KOPT-K1 (cell line): ENCODE measurements at regions not wholly inside any gene's neighbourhood (a gene's known extent, or its start where the extent isn't known, plus 50 kb on each side); places are given as distances from the start of the nearest gene placed in this dataset.
"Not testable (repeated sequence)": the region's sequence is repeated elsewhere in the genome, so short reads cannot be mapped to it uniquely, and the experiment has no call there.

Experiments used
- H3K27ac ChIP-seq: fragments of 200-600 bp; sonication (generic); 2 replicates; pipeline ENCODE4 v1.5.1; 2016; ENCODE audit warnings: antibody characterized with exemption, mild to moderate bottlenecking, low read depth, low read length; ENCODE audit not compliant: poor library complexity, severe bottlenecking
- H3K36me3 ChIP-seq: fragments of 200-600 bp; sonication (generic); 2 replicates; pipeline ENCODE4 v1.5.1; 2017; ENCODE audit warnings: antibody characterized with exemption, mild to moderate bottlenecking, low read length, moderate library complexity; ENCODE audit not compliant: insufficient read depth
- H3K9me3 ChIP-seq: fragments of 200-600 bp; sonication (generic); 2 replicates; pipeline ENCODE4 v1.5.1; 2017; ENCODE audit warnings: antibody characterized with exemption, low read length, mild to moderate bottlenecking; ENCODE audit not compliant: insufficient read depth, poor library complexity, severe bottlenecking

DNA sequence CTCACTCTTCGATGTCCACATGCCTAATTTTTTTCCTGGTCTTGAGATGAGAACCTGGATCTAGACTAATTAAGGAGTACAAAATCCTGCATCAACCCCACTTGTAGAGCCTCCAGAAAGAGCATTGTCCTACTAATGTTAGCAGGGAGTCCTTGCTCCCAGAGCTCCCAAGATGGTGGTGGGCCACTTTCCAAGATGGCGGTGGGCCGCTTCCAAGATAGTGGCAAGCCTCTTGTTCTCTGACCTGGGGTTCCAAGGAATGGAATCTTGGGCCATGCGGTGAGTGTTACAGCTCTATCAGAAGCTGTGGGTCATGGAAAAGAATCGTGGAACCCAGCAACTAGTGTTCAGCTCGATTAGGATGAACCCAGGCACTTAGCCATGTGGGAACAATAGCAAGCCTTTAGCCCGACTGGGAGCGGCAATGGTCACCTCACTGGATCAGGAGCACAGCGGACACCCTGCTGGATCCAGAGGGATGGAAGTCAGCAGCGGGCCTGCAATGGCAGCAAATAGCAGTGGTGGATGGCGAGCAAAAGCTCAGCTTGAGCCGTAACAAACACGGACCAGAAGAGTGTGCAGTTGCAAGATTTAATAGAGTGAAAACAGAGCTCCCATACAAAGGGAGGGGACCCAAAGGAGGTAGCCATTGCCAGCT is 1997.5 kb upstream of the RAG2 start:
- H3K9me3 ChIP-seq = not testable (repeated sequence)

DNA sequence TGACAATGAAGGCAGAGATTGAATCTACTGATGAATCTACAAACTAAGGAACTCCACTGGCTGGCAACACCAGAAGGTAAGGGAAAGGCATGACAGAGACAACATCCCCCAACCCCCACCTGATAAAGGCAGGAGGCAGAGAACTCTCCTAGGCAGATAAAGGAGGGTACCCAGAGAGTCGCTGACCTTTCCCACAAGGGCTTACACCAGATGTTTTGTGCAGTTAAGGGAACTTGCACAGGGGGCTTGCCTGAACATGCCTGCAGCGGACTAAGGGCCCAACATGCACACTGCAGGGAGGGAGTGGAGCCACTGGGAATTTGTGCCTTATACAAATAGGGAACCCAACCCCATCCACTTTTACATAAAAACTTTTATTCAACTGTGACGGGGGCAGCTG is 1996.9 kb upstream of the RAG2 start:
- Histone ChIP-seq H3K36me3 (no peaks in the 10 kb centered on the region), H3K9me3 (no peaks in the 10 kb centered on the region), H3K27ac (no peak overlapping the region)

More for the DNA sequence above, 1997.5 kb upstream of the RAG2 start:
- not testable (repeated sequence) for H3K27ac ChIP-seq, H3K36me3 ChIP-seq

DNA sequence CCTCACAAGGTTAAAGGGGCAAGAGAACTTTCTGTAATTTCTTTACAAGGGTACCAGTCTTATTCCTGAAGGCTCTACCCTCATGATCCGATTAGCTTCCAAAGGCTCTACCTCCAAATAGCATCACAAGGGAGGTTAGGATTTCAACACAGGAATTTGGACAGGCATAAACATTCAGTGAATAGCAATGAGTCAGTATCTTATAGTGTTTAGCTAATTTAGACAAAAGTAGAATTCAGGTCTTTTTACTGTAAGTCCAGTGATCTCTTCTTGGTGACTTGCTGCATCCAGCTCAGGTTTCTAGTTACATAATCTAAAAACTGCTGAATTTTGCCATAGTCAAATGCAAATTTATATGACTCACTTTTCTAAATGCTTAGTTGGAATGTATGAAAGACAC is 1995.6 kb upstream of the RAG2 start:
- H3K27ac ChIP-seq = no peak overlapping the region
- H3K9me3 ChIP-seq = no peaks in the 10 kb centered on the region
- H3K36me3 ChIP-seq = no peaks in the 10 kb centered on the region

DNA sequence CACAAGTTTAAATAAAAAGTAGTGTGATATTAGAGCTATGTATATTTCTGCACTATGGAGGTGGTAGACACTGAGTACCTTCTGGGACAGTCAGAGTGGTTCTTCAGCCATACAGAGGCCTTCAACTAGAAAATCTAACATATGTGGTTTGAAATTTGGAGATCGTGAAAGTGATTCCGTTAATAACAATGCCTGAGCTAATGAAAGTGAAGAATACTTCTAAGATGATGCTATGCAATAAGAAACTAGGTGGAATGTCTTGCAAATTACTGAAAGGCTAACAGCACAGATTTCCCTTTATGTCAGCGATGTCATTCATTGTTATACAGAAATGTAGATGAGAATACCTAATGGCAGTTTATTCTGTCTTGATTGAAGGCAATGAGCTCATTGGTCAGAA is 1984.7 kb upstream of the RAG2 start:
- Histone ChIP-seq H3K27ac (no peak overlapping the region), H3K36me3 (no peaks in the 10 kb centered on the region), H3K9me3 (peaks cover 4% of the 10 kb centered on the region)

DNA sequence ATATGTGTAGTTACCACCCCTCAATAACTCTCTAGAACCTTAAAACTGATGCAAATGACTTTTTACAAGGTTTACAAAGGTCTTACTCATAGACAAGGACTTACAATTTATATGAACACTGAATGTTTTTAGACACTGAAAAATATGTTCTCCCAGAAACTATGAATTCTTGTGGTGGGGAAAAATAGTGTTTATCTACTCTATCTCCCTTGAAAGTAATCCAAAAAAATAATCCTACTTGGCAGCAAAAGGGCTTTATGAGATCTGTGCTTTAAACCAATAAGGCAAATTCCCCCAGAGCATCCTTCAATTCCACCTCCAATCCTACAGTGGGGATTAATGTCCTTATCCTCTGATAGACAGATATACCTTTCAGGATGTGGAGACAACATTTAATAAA is 1984.1 kb upstream of the RAG2 start:
- Histone ChIP-seq H3K9me3 (peaks cover 4% of the 10 kb centered on the region), H3K27ac (no peak overlapping the region)

DNA sequence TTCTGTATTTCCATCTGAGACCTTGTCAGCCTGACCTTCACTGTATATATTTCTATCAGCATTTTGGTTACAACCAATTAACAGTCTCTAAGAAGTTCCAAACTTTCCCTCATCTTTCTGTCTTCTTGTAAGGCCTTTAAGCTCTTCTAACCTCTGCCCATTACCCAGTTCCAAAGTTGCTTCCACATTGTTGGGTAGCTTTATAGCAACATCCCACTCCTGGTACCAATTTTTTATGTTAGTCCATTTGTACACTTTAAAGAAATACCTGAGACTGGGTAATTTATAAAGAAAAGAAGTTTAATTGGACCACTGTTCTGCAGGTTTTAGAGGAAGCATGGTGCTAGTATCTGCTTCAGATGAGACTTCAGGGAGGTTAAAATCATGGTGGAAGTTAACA is 1979.7 kb upstream of the RAG2 start:
- H3K27ac ChIP-seq = no peak overlapping the region
- peaks cover 4% of the 10 kb centered on the region for H3K9me3 ChIP-seq
- H3K36me3 ChIP-seq = no peaks in the 10 kb centered on the region

More for the DNA sequence above, 1984.1 kb upstream of the RAG2 start:
- H3K36me3 ChIP-seq = no peaks in the 10 kb centered on the region

DNA sequence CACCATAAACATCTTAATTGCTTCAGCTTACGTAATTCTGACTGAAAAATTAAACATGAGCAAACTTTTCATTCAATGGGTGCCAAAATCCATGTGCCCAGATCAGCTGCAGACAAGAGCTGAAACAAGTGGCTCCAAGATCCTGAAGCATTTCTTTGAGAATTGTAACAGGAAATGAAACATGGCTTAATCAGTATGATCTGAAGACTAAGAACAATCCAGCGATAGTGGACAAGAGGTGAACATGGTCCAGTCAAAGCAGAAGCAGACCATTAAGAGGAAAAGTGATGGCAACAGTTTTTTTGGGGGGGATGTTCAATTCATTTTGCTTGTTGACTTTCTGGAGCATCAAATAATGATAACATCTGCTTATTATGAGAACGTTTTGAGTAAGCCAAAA is 1964.5 kb upstream of the RAG2 start:
- Histone ChIP-seq H3K27ac (no peak overlapping the region), H3K9me3 (no peaks in the 10 kb centered on the region), H3K36me3 (no peaks in the 10 kb centered on the region)

DNA sequence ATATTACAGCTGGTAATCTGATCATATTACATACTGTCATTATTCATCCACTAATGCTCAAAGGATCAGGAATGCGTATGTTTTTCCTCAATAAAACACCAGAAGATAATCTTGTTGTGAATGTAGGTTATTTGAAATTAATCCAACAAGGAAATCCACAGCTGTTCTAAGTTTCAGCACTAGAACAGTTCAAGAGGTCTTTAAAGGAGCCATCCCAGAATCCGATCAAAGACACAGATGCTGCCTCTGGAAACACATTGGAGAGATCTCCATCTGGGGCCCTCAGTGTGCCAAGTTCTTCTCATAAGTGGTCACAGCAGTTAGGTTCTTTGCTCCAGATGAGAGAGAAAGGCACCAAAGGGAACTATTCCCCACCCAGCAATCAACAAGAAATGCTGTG is 1955.1 kb upstream of the RAG2 start:
- Histone ChIP-seq H3K9me3 (no peaks in the 10 kb centered on the region), H3K27ac (no peak overlapping the region)

DNA sequence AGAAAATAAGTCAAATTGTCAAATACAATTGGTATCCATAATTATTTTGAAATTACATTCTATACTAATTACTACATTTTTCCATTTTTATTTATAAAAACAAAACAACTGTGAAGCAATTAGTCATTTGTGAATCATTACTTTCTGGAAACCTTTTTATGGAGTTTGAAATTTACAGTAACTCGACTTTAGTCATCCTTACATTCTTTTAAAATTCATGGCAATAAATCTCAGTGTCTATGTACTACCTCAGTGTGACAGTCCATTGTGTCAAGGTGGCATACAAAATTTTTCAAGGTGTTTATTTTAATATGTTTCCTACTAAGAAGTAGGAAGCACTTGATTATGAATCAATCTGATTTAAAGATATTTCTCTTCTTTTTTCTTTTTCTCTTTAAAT is 1949.4 kb upstream of the RAG2 start:
- no peaks in the 10 kb centered on the region for H3K9me3 ChIP-seq
- no peak overlapping the region for H3K27ac ChIP-seq
- no peaks in the 10 kb centered on the region for H3K36me3 ChIP-seq

More for the DNA sequence above, 1955.1 kb upstream of the RAG2 start:
- H3K36me3 ChIP-seq = no peaks in the 10 kb centered on the region

DNA sequence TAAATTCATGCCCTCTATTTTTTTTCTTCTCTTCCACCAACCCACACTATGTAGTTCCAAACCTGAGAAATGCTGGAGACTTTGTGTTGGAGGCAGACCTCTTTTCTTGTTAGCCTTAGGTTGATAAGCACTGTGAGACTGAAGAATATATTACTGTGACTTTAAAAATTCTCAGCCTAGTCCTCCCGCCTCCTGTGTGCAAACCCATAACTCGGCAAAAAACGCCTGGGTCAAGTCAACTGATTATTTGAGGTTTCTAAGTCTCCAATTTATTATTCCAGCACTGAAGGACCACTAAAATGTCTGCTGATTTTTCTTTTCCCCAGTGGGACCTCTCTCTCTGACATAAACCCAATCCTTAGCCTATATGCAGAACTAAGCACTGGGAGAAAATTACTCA is 1946.0 kb upstream of the RAG2 start:
- no peak overlapping the region for H3K27ac ChIP-seq

DNA sequence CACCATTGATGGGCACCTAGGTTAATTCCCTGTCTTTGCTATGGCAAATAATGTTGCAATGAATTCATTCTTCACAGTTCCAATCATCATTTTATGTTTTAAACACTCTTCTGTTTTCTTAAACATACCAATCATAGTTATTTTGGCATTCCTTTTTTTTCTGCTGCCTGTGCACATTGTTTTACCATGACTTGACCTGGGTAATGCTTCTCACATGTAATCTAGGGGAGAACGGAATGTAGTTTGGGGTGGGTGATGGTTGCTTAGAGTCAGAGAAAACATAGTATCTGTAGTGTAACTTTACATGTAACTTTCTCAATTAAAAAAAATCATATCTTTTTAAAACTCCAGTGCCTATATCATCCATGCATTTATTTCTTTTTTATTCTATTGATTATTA is 1945.3 kb upstream of the RAG2 start:
- Histone ChIP-seq H3K36me3 (no peaks in the 10 kb centered on the region), H3K27ac (no peak overlapping the region), H3K9me3 (no peaks in the 10 kb centered on the region)

More for the DNA sequence above, 1946.0 kb upstream of the RAG2 start:
- Histone ChIP-seq H3K9me3 (no peaks in the 10 kb centered on the region), H3K36me3 (no peaks in the 10 kb centered on the region)

DNA sequence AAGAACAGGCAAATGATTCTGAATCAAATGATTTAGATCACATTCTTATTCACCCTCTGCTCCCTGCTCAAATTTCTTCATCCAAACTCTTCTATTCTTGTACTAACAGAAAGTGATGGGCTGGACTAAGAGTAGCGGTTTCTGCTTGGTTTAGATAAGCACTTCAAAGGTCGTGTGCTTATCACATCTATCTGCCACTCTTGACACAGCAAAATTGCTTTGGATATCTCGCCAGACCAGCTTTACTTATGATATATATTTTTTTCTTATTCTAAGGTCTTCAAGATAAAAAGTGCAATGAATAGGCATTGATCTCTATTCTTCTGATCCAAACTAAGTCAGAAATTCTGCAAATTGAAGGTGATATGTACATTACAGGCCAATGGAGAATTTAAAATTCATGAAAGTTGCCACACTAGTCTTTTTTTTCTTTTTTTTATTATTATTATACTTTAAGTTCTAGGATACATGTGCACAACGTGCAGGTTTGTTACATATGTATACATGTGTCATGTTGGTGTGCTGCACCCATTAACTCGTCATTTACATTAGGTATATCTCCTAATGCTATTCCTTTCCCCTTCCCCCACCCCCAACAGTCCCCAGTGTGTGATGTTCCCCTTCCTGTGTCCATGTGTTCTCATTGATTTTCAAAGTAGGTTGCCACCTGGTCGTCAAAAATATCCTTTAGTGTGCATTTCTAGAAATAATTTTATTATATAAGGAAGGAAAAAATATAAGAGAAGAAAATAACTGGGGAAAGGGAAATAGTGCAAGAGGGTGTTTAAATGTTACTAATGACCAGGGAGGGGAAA is 1941.0 kb upstream of the RAG2 start:
- no peaks in the 10 kb centered on the region for H3K36me3 ChIP-seq
- no peaks in the 10 kb centered on the region for H3K9me3 ChIP-seq
- H3K27ac ChIP-seq = no peak overlapping the region

DNA sequence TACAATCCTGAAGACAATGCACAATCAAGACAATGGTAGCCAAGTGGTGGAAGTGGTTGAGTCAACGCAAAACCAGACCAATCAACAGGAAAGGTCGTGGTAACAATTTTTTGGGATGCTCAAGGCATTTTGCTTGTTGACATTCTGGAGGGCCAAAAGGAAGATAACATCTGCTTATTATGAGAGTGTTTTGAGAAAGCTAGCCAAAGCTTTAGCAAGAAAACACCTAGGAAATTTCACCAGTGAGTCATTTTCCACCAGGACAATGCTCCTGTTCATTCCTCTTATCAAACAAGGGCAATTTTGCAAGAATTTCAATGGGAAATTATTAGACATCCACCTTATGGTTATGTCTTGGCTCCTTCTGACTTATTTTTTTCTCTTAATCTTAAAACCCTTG is 1932.2 kb upstream of the RAG2 start:
- H3K36me3 ChIP-seq = no peaks in the 10 kb centered on the region
- H3K9me3 ChIP-seq = no peaks in the 10 kb centered on the region
- no peak overlapping the region for H3K27ac ChIP-seq

DNA sequence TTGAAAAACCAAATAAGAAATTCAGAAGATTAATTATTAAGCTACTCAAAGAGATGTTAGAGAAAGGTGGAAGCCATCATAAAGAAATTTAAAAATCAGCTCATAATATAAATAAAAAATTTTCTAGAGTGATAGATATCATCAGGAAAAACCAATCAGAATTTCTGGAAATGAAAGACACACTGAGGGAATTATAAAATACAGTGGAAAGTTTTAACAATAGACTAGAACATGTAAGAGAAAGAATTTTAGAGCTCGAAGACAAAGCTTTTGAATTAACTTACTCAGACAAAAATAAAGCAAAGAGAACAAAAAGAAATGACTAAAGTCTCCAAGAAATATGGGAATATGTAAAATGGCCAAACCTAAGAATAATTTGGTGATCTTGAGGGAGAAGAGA is 1926.9 kb upstream of the RAG2 start:
- H3K9me3 ChIP-seq = no peaks in the 10 kb centered on the region
- no peak overlapping the region for H3K27ac ChIP-seq
- H3K36me3 ChIP-seq = no peaks in the 10 kb centered on the region

DNA sequence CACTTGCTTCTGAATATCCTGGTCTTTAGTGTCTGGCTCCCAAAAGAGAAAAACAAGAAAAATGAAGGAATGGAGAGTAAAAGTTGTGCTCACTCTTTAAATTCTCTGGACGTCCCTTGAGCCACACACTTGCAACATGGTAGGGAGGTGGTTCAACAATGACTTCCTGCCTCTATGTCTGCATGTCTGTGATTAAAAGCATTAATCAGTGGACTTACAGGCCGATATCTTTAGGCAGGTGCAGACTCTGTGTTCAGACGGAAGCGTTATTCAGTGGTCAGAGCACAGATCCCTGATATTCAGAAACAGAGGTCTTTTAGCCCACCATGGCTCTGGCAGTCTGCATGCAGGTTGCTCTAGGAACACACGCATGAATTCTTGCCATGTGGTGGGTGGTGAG is 1920.0 kb upstream of the RAG2 start:
- H3K27ac ChIP-seq = no peak overlapping the region
- no peaks in the 10 kb centered on the region for H3K36me3 ChIP-seq
- no peaks in the 10 kb centered on the region for H3K9me3 ChIP-seq

DNA sequence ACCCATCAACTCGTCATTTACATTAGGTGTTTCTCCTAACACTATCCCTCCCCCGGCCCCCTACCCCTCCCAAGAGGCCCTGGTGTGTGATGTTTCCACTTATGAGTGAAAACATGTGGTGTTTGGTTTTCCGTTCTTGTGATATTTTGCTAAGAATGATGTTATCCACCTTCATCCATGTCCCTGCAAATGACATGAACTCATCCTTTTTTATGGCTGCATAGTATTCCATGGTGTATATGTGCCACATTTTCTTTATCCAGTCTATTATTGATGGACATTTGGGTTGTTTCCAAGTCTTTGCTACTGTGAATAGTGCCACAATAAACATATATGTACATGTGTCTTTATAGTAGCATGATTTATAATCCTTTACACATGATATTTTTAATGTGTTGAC is 1914.8 kb upstream of the RAG2 start:
- H3K27ac ChIP-seq, H3K36me3 ChIP-seq, H3K9me3 ChIP-seq: not testable (repeated sequence)
